ENCODE measurements at regions not wholly inside any gene's neighbourhood (a gene's known extent, or its start where the extent isn't known, plus 50 kb on each side); places are given as distances from the start of the nearest gene placed in this dataset.

DNA sequence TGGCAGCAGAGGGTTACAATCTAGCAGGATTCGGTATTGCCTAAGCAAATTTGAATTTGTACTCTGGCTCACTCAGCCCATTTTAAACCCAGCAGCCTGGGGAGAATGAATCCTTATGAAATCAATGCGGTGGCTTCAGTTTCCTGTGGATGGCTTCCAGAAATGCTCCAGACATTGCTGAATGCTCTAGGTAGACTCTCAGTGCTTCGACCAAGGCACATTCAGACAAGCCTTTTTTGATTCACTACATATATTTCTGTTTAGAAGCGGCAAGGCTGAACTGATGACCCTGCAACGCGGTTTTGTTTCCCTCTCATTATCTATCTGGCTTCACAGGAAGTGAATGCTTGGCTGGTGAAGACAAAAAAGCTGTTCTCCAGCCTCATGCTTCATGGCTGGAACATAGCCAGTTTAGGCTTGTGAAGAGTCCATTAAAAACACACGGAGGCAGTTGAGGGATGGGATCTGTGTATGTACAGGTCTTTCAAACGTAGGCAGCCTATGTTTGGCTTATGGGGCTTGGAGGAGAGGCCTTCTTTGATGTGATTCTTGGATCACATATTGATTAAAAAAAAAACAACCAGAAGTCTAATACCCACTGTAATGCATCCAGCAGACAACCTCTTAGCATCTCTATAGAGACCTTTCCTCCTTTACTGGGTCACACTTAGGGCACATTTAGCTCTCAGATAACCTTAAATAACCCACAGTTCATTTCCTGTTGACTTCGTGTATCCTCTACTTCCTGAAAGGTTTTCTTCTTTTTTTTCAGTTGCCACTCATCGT lies 400.2 kb upstream of the TBL1XR1 start:
- DNase-seq: peak in 21 of 51 donors; percentile 4 to 69 (median 32)

DNA sequence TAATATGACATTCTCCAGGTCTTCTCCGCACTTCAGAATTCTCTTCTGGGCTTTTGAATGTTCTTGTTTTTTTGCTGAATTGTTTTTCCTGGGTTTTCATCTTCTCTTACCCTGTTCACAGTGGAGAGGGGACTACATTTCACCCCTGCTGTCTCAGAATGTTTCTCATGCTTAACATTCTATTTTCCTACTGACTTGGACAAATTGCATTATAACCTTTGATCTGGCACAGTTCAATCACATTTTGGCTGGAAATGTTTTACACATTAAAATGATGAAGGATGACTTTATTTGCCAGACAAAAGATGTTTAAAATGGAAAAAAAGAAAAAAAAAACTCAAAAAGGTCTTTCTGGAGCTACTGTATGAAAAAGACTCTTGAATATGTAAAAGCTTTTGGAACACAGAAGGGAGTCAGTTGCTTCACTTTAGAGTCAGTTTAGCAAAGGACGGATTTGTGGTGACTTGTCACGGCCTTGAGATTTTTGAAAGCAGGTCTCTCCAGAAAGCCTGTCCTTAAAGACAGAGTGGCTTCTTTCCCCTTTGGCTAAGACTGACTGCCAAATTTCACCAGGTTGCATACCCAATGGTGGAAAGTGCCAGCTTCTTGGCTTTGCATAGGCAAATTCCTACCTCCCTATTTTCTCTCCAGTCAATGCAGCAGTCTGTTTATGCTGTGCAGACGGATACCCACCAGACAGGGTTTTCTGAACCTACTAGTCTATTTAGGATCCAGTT lies 401.0 kb upstream of the TBL1XR1 start:
- DNase-seq: no peak

DNA sequence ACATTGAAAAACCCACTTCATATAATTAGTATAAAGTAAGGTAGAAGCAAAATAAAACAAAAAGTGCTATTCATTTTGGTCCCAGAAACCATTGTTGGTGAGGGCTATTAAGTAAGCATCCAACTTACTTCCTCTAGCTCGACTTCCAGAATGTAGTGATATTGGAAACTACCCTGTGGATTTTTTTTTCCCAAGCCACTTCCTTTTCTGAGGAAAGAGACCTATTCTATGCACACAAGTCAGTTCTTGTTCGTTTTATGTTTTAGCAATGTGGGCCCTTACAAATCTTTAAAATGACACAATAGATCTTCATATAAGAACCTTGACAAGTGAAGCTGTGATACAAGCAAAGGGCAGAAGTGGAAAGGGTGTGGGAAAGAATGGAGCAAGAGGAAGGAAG lies 402.0 kb upstream of the TBL1XR1 start:
- DNase-seq: no peak

DNA sequence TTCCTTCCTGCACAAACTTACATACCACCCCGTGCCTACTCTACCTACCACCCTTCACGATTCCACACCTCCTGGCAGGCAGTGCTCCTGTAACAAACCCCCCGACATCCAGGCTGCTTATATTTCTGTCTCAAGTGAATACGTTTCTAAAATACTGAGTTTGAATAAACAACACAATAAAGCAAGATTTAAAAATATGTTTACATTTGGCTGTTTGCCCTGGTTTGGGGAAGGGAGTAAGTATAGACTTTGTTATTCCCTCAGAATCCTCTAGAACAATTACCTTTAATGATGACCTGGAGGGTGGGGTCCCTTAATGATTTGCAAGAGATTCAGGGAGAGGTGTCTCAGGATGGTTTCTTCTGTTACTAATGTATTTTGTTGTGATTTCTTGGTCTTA lies 402.6 kb upstream of the TBL1XR1 start:
- DNase-seq: no peak

DNA sequence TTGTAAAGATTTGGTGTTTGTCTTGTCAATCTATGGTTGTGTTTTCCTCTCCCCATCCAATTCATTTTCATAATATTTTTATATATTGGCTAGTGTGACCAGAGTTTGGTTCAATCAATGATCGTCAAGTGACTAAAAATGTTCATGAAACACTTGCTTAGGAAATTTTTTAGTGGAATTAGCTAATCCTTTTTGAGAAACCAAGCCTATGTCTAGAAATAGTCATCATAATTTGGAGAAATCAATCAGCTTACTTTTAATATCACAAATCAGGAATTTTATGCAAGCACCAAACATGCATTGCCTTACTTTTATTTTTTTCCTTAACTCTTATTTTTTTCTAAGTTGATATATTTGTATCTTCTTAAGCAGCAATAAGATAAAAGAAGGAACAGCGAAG lies 403.1 kb upstream of the TBL1XR1 start:
- DNase-seq: no peak

DNA sequence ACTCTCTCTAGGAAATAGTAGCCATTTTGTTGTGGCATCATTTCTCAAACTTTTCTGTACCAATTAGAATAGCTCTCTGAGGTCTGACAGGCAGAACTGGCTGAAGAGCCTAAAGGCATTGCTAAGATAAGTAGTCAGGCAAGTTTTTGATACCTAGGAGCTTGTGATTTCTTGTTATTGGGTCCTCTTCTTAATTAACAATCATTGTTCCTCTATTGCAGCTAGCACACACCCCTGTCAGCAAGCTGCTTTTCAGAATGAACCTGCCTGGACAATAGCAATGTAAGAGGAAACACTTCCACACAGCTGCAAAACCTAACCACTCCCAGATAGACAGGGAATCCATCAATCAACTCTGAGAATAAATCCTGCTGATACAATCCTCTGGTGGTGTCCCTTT lies 403.9 kb upstream of the TBL1XR1 start:
- no peak for DNase-seq

DNA sequence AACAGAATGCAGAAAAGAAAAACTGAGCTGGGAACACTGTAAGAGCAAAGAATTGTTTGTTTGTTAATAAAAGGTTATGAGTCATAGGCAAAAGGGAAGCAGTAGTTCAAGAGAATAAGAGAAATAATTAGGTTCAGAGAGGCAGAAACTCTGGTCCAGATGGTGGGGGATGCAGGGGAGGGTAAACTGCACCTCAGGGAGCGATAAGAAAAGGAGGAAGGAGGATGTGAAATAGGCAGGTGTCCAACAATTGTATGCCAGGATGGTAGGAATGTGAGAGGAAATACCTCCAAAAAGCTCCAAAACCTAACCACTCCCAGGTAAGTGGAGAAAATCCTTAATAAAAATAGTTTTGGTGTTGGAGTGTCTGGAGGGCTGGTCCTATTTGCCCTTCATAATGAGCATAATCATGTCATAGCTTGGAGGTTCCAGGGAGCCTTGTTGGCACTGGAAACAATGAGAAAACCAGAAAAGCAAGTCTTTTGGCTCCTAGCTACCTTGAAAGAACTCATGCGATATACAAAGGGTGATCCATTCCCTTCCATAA lies 405.4 kb upstream of the TBL1XR1 start:
- DNase-seq: no peak

DNA sequence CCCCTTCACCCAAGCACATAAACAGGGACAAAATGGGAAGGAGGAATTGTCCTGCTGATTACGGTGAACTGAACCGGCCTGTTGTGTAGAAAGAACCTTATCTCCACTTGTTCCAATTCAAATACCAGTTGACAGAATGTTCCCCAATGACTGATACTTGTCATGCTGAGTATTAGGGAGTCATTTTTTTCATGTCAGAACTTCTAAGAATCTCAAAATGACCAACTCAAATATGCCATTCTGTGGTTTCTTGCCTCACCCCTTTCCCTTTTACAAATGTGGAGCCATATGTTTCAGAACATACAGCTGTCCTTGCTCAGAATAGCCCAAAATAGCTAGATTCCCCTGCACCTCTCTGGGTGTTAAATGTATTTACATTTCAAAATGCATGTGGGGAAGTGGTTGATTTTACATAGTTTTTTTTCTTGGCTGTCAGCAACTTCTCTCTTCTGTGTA lies 405.9 kb upstream of the TBL1XR1 start:
- no peak for DNase-seq

DNA sequence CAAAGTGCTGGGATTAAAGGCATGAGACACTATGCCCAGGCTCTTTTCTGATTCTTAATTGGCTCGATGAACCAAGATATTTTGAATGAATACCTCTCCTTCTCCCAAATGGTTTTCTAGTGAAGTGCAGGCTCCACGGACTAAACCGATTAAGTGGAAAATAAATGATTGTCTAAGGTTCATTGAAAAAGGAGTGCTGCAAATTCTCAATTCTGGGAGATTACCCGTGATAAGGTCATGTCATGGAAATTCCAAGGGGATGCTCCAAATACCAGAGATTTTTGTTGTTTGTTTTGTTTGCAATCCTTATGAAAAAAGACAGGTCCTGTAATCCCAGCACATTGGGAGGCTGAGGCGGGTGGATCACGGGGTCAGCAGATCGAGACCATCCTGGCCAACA lies 406.9 kb upstream of the TBL1XR1 start:
- DNase-seq: no peak

DNA sequence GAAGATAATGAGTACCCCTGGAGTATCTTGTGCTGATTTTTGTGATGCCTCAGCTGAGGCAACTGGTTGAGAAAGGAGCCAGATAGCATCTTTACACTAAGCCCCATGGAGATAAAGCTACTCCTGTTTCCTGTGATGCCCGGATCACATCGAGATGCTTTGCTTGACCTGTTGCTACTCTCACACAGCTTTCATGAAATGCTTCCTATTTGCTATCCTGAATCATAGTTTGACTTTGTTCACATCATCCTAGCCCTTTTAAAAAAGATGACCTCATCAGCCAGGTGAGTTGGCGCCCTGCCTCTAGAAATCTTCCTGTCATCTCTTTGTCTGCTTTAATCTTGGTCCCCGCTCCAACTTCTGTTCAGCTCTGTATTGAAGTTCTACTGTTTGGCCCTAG lies 409.6 kb upstream of the TBL1XR1 start:
- DNase-seq: no peak

DNA sequence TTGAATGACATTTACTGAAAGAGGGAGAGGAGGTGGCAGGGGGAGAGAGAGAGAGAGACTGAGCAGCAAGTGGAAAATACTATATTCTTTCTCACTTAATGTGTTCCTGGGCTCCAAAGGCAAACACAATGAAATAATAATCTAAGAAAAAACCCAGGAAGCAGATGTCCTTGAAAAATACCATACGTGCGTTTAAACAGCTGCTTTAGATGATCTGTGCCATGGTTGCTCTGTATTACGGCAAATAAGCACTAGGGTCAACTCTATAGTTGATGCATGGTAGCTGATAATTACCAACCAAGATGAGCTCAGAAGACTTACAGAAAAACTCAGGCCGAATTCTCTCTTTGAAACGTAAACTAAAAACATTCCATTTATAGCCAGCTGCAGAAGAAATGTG lies 410.3 kb upstream of the TBL1XR1 start:
- DNase-seq: no peak

DNA sequence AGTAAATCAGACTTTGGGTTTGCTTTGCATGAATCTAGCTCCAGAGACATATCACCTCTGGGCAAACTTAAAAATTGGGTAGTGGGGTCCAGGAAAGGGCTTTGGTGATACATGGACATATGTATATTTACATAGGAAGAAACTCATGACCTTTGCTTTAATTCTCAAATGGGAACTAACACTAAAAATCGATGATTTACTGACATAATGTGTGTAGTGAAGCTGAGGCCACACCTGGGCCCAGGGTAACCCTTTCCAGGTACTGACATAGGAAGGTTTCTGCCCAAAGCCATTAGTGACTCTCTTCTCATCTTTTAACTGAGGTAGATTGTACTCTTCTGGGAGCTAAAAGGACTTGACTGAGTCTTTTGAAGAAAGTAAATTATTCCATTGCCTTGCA lies 411.2 kb upstream of the TBL1XR1 start:
- DNase-seq: no peak

DNA sequence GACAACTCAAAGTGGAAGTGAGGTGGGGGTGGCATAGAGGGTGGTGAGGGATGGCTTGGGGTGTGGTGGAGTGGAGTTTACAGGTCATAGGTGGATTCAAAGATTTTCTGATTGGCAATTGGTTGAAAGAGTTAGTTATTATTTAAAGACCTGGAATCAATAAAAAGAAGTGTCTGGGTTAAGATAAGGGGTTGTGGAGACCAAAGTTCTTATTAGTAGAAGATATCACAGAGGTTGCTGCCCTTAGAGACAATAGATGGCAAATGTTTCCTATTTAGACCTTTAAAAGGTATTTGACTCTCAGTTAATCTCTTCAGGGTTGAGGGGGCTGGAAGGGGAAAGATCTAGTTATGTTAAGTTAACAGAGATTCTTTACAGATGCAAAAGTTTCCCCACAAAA lies 412.3 kb upstream of the TBL1XR1 start:
- DNase-seq: no peak

DNA sequence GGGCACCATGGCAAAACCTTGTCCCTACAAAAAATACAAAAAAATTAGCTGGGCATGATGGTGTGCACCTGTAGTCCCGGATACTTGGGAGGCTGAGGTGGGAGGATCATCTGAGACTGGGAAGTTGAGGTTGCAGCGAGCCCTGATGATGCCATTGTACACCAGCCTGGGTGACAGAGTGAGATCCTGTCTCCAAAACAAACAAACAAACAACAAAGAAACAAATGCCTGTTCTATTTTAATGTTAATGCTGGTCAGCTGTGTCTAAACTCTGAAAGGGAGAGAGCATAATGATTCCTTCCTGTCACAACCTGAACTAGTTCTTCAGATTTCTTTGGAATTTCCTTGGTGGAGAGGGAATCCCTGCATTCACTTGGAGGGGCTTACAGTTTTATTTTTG lies 413.0 kb upstream of the TBL1XR1 start:
- no peak for DNase-seq

DNA sequence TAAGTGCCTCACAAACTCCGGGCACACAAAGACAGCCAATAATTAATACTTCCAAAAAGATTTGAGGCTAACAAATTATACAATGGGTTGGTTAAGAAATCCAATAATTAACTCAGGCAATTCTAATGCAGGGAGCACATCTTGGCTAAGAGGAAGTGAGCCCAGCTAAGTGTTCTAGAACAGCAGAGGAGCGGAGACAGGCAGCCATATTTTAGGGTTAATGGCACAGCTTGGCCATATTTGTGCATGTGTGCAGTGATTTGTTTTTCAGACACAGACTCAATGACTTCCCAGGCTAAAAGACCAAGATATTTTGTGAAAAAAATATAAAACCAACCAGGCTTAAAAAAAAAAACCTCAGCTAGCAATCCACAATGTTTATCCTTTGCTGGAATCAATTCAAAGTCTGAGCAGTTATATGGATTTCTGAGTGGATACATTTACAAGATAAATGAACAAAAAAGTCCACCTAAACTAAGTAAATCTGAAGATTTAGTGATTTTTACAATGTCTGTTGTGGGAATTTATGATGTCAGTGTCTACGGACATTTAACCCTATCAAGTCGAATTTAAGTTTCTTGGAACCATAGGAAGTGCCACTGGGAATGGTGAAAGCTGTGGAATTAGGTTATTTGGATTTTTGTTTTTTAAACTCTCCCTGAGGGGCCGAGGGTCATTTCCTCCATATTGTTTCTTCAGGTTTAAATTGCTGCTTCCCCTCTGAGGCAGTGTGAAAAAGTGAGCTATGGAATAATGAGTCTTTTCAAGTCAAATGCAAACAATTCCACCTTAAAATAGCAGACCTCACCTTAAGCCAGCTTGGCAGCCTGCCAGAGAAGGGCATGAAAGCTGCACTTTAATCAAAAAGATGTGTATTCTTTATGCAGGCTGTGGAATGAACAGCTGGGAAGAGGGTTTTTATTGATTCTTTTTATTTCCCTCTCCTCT lies 413.7 kb upstream of the TBL1XR1 start:
- DNase-seq: peak in 2 of 51 donors; percentile 1 to 39

DNA sequence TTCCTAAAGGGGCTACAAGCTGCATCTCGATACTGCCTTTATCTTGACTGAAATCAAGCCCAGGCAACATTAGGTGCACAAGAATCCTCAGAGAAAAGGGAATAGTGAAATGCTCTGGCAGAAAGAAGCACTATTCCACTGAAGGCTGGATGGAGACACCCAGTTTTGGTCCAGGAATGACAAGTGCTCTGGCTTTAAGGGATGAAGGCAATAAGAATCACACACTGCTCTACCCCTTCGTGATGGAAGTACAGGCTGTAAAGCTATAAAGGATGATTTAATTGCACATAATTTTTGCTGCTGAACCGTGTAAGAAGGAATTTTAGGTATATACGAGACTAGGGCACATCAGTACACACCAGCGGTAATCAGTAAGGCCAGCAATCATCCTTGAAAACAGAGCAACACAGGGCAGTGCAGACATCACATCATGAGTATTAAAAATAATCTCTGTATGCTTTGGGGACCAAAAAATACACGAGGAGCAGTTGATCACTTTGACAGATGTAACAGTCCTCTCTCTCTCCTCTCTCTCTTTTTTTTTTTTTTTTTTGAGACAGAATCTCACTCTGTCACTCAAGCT lies 414.6 kb upstream of the TBL1XR1 start:
- peak in 1 of 51 donors; percentile 17 for DNase-seq

DNA sequence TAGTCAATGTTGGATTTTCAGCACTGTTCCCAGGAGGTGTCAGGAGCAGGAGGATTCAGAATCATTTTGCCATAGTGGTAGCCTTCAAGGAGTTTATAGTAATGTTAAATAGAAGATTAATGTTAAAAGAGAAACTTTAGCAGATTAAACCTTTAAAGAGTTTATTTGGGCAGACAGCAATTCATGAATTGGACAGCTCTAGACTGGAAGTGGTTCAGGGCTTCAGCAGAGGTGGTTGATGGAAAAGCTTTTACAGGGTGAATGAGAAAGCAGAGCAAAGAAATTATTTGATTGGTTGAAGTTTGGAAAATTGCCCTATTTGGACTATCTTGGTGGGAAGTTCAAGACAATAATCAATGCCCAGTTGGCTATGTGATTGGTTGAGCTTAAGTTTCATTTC lies 416.6 kb upstream of the TBL1XR1 start:
- no peak for DNase-seq

DNA sequence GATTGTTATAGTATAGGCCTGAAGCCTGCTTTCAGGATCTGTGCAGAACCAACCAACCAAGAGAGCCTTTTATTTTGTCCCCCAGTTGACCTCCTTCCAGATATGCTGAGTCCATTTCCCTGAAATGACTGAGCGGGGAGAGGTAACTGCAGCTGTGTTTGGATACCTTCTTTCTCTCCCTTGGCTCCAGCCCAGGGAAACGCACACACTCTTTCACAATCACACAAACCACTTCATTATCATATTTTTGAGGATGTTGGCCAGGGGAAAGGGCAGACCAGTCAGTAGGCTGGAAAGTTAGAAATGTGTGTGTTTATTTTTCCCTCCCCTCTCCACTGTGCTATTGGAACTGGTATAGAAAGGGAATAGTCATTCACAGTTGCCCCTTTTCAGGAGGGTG lies 417.7 kb upstream of the TBL1XR1 start:
- DNase-seq: peak in 13 of 51 donors; percentile 7 to 55 (median 23)

DNA sequence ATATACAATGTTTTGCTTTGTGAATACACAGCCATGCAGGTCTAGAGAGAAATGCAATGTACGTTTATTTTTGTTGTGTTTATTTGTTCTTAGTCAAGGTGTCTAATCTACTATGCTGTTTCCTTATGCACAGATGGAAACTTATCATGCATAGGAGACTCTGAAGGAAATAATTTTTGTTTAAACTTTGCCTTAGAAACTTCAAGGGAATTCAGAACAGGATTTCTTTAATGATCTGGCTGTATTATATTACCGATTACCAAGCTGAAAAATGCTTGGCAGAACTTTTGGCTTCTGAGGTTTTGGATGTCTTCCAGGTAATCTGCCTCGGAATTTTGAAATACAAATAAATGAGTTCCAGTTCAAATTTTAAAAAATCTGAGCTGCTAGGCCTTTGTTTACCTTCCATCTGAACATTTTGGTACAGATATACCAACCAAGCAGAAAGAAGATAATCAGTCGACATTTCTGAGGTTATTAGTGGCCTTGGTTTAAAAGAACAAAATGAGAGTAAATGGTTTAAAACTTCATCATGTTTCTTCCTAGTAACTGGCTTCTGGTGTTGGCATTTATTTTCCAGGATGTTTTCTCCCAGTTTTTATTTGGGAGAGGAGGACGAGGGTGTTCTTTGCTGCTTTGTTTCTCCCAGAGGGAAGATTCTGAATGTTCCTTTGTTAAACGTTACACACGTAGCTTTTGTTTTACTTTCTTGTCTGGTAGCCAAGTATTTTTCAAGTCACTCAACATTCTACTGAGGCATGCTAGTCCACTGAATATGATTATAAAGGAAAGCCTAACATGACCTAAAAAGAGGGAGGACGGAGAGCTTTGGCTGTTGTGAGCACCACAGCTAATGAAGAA lies 421.8 kb upstream of the TBL1XR1 start:
- peak in 3 of 51 donors; percentile 17 to 73 (median 56) for DNase-seq

DNA sequence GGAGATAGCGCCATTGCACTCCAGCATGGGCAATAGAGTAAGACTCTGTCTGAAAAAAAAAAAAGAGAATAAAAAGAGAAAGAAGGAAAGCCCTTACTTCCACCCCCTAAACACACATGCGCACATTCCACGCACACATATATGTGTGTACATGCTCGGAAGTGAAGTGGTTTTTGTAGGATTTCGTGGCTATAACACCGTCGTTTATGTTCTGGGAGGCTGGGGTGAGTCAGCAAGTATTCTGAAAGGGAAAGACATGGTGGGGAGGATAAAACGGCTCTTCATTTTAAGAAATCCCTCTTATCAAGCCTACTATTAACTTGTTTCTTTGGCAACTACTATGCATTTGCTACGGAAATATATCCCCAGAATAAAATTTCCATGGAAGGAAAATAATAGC lies 422.8 kb upstream of the TBL1XR1 start:
- no peak for DNase-seq

Measured in hypothalamus (tissue), 51 donors.